ENCODE measurements at regions not wholly inside any gene's neighbourhood (a gene's known extent, or its start where the extent isn't known, plus 50 kb on each side); places are given as distances from the start of the nearest gene placed in this dataset.

GRCh38 chr15:31211353-31211752, 109.8 kb upstream of the TRPM1 start:
- TF ChIP-seq CTCF (IDR thresholded peaks at IDR 0.05) (no peak), EP300 (IDR thresholded peaks at IDR 0.05) (no peak)
